ENCODE measurements at regions not wholly inside any gene's neighbourhood (a gene's known extent, or its start where the extent isn't known, plus 50 kb on each side); places are given as distances from the start of the nearest gene placed in this dataset.

GRCh38 chr17:74079537-74080300 is 123.8 kb upstream of the RPL38 start:
- TF ChIP-seq CTCF (IDR thresholded peaks at IDR 0.05): no peak
- TF ChIP-seq REST (IDR thresholded peaks at IDR 0.05; ENCODE audit: insufficient read depth in 1 of 2, low read depth in 2 of 2, low read length in 1 of 2): no peak
- no peak for TF ChIP-seq SIN3A (IDR thresholded peaks at IDR 0.05; ENCODE audit: borderline replicate concordance, insufficient read depth, low read depth, low read length)
- TF ChIP-seq POLR2AphosphoS5 (IDR thresholded peaks at IDR 0.05; ENCODE audit: low read depth, low read length): no peak
- no peak for TF ChIP-seq TCF7L2 (IDR thresholded peaks at IDR 0.05; ENCODE audit: low read depth, low read length)

Measured in Panc1 (cell line).